ENCODE measurements at regions not wholly inside any gene's neighbourhood (a gene's known extent, or its start where the extent isn't known, plus 50 kb on each side); places are given as distances from the start of the nearest gene placed in this dataset.

- DNase-seq (ENCODE audit: low read depth): peak; percentile 28
- TF ChIP-seq CTCF (IDR thresholded peaks at IDR 0.05; ENCODE audit: low read length, missing control alignments): no peak
These were observed 379.9 kb upstream of the EPHA7 start for GRCh38 chr6:93799226-93799625.

DNA sequence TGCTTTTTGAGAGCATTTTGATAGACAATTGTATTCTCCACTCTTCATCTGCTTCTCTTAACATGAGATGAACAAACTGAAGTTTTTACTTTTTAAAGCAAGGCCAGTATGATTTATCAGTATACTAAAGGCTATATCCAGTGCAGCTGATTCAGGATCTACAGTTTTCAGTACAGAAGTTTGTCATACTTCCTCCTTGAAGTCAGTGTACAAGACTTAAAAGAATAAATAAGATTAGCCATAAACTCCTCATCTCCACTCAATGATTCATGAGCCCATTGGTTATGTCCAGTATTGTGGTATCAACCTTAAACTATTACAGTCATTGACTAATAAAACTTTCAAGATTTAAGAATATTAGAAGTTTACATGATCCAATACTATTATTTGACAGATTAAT is 374.8 kb upstream of the EPHA7 start:
- no peak for TF ChIP-seq CTCF (IDR thresholded peaks at IDR 0.05; ENCODE audit: low read length, missing control alignments)
- DNase-seq (ENCODE audit: low read depth): no peak
- H3K4me3 ChIP-seq (replicated peaks; ENCODE audit: low read depth, low read length): no peak overlapping the region

More at GRCh38 chr6:93799226-93799625, 379.9 kb upstream of the EPHA7 start:
- H3K4me3 ChIP-seq (replicated peaks; ENCODE audit: low read depth, low read length): no peak overlapping the region

DNA sequence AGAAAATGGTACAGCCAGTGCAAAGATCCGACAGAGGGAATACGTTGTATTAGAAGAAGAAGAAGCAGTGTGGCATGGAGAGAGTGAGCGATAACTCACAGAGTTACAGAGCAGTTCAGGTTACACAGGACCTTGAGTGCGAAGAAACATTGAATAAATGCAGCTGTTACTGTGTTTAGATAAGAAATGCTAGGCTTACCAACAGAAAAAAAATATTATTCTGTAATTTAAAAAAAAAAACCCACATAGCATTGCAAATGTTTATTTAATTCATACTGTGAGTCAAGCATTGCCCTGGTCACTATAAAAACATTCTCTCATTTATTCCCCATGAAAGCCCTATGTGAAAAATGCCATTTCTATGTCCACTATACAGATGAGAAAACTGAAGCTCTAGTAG is 373.4 kb upstream of the EPHA7 start:
- no peak overlapping the region for H3K4me3 ChIP-seq (replicated peaks; ENCODE audit: low read depth, low read length)
- peak; percentile 27 for DNase-seq (ENCODE audit: low read depth)
- no peak for TF ChIP-seq CTCF (IDR thresholded peaks at IDR 0.05; ENCODE audit: low read length, missing control alignments)

- no peak overlapping the region for H3K4me3 ChIP-seq (replicated peaks; ENCODE audit: low read depth, low read length)
- DNase-seq (ENCODE audit: low read depth): no peak
- no peak for TF ChIP-seq CTCF (IDR thresholded peaks at IDR 0.05; ENCODE audit: low read length, missing control alignments)
These were observed 371.6 kb upstream of the EPHA7 start for GRCh38 chr6:93790981-93791380.

DNA sequence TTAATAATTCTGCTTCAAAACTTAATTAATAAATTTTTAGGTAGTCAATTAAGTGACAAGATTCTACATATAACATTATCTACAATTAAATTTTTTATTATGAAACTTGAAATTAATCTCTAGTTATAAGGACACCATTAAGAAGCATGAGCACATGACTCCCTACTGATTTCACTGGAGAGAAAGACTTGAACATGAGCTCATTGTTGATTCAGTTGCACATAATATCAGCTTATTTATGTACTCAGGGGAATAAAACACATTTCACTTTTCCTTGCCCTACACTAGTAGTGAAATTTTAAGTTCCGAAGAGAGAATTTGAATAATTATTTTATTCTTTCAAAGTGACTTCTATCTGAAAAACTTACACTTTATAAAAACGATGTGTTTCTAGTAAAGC is 370.2 kb upstream of the EPHA7 start:
- DNase-seq (ENCODE audit: low read depth): peak; percentile 6
- H3K4me3 ChIP-seq (replicated peaks; ENCODE audit: low read depth, low read length): no peak overlapping the region
- TF ChIP-seq CTCF (IDR thresholded peaks at IDR 0.05; ENCODE audit: low read length, missing control alignments): no peak

DNA sequence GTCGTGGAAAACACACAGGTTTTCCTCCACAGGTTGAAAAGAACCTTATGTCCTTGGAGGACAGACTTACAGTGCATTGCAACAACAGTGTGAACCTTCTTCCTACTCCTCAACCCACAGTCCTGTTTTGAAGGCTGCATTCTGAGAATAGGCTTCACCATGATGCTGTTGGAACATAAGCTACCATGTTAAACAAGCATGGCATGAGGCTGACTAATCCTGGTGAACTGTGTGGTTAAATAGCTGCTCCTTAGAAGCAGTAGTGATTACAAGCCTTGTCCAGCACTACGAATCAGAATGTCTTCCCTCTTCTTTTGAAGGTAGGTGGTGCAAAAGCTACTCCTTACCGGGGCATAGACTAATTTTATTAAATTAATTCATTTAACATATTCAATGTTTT is 368.5 kb upstream of the EPHA7 start:
- H3K4me3 ChIP-seq (replicated peaks; ENCODE audit: low read depth, low read length): no peak overlapping the region
- peak; percentile 14 for DNase-seq (ENCODE audit: low read depth)
- TF ChIP-seq CTCF (IDR thresholded peaks at IDR 0.05; ENCODE audit: low read length, missing control alignments): no peak

DNA sequence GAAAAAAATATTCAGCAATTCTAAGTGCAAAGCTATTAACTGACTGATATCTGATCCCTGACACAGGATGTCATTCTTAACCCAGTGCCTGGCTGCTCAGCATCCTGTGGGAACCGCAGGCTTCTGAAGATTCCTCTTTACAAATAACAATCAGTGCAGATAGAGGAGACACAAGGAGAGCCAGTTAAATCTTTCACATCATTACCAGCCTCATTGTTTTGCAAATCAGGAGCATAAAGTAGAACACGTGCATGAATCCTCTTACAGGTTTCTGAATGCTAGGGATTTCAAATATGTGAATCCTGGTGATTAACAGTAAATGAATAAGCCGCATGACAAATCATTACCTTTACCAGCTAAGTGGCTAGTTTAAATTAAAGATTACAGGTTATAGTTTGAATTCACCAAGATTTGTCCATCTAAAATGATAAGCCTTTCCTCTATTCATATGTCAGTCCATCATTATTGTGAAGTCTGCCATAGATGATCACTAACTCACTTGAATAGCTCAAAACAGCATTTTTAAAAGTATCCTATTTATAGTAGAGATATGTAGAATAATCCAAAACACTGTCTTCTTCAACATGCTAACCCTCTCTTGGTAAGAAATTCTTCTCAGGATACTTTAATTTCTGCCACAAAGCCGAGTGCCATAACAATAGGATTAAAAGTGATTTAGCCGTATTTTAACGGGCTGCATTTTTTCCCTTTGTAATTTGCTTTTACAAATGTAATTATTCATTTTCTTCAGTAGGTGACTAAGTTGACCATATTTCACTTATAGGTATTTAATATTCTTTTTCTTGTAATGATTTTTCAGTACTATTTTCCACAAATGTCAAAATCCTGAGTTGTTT is 367.3 kb upstream of the EPHA7 start:
- no peak for DNase-seq (ENCODE audit: low read depth)
- no peak for TF ChIP-seq CTCF (IDR thresholded peaks at IDR 0.05; ENCODE audit: low read length, missing control alignments)
- H3K4me3 ChIP-seq (replicated peaks; ENCODE audit: low read depth, low read length): no peak overlapping the region

Data from fibroblast of pulmonary artery (primary cell).